ENCODE measurements at regions not wholly inside any gene's neighbourhood (a gene's known extent, or its start where the extent isn't known, plus 50 kb on each side); places are given as distances from the start of the nearest gene placed in this dataset.

DNA sequence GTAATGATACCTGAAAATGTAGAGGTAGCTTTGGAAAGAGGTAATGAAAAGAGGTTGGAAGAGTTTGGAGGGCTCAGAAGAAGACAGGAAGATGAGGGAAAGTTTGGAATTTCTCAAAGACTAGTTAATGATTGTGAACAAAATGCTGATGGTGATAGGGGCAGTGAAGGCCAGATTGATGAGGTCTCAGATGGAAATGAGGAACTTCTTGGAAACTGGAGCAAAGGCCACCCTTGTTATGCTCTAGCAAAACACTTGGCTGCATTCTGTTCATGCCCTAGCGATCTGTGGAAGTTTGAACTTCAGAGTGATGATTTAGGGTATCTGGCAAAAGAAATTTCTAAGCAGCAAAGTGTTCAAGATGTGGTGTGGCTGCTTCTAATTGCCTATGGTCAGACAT is 161.2 kb upstream of the SPEF2 start:
- RAD21 ChIA-PET (ENCODE audit: low non-redundant PET in 1 of 2, low total read pairs in 2 of 2, uncharacterized antibody in 2 of 2, unreplicated experiment in 2 of 2) = no interaction called here
- no peaks in the 10 kb centered on the region for H3K9me2 ChIP-seq (ENCODE audit: insufficient read depth)
- H3K9ac ChIP-seq (ENCODE audit: low read length) = no peak overlapping the region
- no peaks in the 10 kb centered on the region for H3K36me3 ChIP-seq (ENCODE audit: control insufficient read depth in 1 of 2, insufficient read depth in 2 of 2, low read length in 2 of 2)
- intact Hi-C loops (cut with micrococcal nuclease) = no loop called here
- CTCF ChIA-PET = no interaction called here
- H2AFZ ChIP-seq (ENCODE audit: low read depth, low read length, poor library complexity, severe bottlenecking) = no peak overlapping the region
- H3K9me3 ChIP-seq (ENCODE audit: control insufficient read depth in 1 of 2, insufficient read depth in 1 of 2, low read depth in 1 of 2, low read length in 2 of 2) = no peaks in the 10 kb centered on the region
- H3K27ac ChIP-seq (ENCODE audit: low read depth, low read length) = no peak overlapping the region
- H3K4me1 ChIP-seq (ENCODE audit: control insufficient read depth in 1 of 2, insufficient read depth in 2 of 2, low read length in 2 of 2) = no peaks in the 10 kb centered on the region
- no peak for TF ChIP-seq CBX3 (IDR thresholded peaks at IDR 0.05; ENCODE audit: low read depth)
- TF ChIP-seq, protein P1, sequence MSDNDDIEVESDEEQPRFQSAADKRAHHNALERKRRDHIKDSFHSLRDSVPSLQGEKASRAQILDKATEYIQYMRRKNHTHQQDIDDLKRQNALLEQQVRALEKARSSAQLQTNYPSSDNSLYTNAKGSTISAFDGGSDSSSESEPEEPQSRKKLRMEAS (IDR thresholded peaks at IDR 0.05) = no peak
- TF ChIP-seq CTCF (IDR thresholded peaks at IDR 0.05 in 2 of 3, conservative IDR thresholded peaks at IDR 0.05 in 1 of 3; ENCODE audit: borderline replicate concordance in 1 of 3, insufficient read depth in 1 of 3, low read depth in 2 of 3, low read length in 2 of 3) = no peak
- no peak for TF ChIP-seq ZNF274 (IDR thresholded peaks at IDR 0.05; ENCODE audit: low read depth, low read length)
- no peak for TF ChIP-seq ZBTB33 (IDR thresholded peaks at IDR 0.05; ENCODE audit: extremely low read depth, insufficient replicate concordance, low read length)
- no peak for TF ChIP-seq ELF1 (IDR thresholded peaks at IDR 0.05; ENCODE audit: borderline replicate concordance, low read depth)
- TF ChIP-seq CEBPB (IDR thresholded peaks at IDR 0.05; ENCODE audit: low read depth) = no peak
- no peak for TF ChIP-seq EZH2 (IDR thresholded peaks at IDR 0.05)
- no peak for TF ChIP-seq FOSL1 (IDR thresholded peaks at IDR 0.05; ENCODE audit: low read depth)
- TF ChIP-seq JUND (IDR thresholded peaks at IDR 0.05) = no peak
- TF ChIP-seq, protein P2, sequence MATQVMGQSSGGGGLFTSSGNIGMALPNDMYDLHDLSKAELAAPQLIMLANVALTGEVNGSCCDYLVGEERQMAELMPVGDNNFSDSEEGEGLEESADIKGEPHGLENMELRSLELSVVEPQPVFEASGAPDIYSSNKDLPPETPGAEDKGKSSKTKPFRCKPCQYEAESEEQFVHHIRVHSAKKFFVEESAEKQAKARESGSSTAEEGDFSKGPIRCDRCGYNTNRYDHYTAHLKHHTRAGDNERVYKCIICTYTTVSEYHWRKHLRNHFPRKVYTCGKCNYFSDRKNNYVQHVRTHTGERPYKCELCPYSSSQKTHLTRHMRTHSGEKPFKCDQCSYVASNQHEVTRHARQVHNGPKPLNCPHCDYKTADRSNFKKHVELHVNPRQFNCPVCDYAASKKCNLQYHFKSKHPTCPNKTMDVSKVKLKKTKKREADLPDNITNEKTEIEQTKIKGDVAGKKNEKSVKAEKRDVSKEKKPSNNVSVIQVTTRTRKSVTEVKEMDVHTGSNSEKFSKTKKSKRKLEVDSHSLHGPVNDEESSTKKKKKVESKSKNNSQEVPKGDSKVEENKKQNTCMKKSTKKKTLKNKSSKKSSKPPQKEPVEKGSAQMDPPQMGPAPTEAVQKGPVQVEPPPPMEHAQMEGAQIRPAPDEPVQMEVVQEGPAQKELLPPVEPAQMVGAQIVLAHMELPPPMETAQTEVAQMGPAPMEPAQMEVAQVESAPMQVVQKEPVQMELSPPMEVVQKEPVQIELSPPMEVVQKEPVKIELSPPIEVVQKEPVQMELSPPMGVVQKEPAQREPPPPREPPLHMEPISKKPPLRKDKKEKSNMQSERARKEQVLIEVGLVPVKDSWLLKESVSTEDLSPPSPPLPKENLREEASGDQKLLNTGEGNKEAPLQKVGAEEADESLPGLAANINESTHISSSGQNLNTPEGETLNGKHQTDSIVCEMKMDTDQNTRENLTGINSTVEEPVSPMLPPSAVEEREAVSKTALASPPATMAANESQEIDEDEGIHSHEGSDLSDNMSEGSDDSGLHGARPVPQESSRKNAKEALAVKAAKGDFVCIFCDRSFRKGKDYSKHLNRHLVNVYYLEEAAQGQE (IDR thresholded peaks at IDR 0.05; ENCODE audit: low read depth) = no peak
- no peak for TF ChIP-seq RAD21 (IDR thresholded peaks at IDR 0.05; ENCODE audit: low read depth)
- no peak for TF ChIP-seq EZH2phosphoT487 (IDR thresholded peaks at IDR 0.05; ENCODE audit: borderline replicate concordance)
- TF ChIP-seq YY1 (IDR thresholded peaks at IDR 0.05; ENCODE audit: extremely low read depth, insufficient replicate concordance, low read depth, low read length) = no peak
- no peak for TF ChIP-seq SP1 (IDR thresholded peaks at IDR 0.05; ENCODE audit: low read depth)
- no peak overlapping the region for H3K4me3 ChIP-seq (replicated peaks in 1 of 2; ENCODE audit: low read depth in 1 of 2, low read length in 2 of 2)
- H3K79me2 ChIP-seq (ENCODE audit: insufficient read depth, low read length) = no peaks in the 10 kb centered on the region
- H3K27me3 ChIP-seq (ENCODE audit: insufficient read depth, low read length) = no peaks in the 10 kb centered on the region
- POLR2A ChIA-PET = no interaction called here
- no peak overlapping the region for H3K4me2 ChIP-seq (ENCODE audit: low read length)
- no peak for DNase-seq (ENCODE audit: low read depth, low spot score)
- H4K20me1 ChIP-seq (ENCODE audit: insufficient read depth) = no peaks in the 10 kb centered on the region
- ATAC-seq = no peak
- no TSS peak for BruUV-seq (replicated peaks)

Measured in HCT116 (cell line).